ENCODE measurements at regions not wholly inside any gene's neighbourhood (a gene's known extent, or its start where the extent isn't known, plus 50 kb on each side); places are given as distances from the start of the nearest gene placed in this dataset.

DNA sequence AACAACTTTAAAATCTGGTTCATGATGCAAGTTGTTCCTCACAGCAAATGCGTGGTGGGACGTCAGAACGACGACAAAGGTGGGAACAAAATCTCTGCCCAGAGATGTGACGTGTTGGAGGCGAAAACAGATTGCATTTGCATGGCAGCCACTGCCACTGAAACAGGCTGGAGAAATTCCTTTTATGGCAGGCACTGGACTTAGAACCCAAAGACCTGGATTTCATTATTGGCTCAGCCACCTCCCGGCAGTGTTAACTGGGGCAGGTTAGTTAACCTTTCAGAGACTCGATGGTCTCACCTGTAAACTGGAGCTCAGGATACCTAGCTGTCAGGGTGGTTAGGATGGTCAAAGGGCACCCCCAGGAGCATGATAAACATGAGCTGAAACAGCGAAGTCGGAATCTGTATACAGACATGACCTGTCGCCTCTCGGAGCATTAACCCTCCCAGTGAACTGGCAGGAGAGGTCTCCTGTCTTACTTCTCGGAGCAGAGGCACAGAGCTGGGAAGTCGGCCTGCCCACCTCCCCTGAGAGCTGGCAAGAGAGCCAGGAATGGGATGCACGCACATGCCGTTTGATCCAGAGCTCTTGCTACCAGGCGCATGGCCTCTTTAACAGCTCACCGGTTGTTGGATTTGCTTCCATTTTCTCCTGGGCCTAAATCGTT lies 59.2 kb upstream of the TARBP1 start:
- TF ChIP-seq CTCF (IDR thresholded peaks at IDR 0.05; ENCODE audit: low read length) (no peak), EZH2phosphoT487 (IDR thresholded peaks at IDR 0.05; ENCODE audit: low read length) (no peak)
